Suppressor macrophage treated with lipopolysaccharide for 4 hours (primary cell): ENCODE measurements at regions not wholly inside any gene's neighbourhood (a gene's known extent, or its start where the extent isn't known, plus 50 kb on each side); places are given as distances from the start of the nearest gene placed in this dataset.
"Not testable (repeated sequence)": the region's sequence is repeated elsewhere in the genome, so short reads cannot be mapped to it uniquely, and the experiment has no call there.

ENCODE experiments used
- DNase-seq: peaks from one replicate; pipeline ENCODE4 v3.0.0-alpha.2; 2020

- no peak for DNase-seq
These were observed 149.2 kb downstream of the NPIPB5 start for GRCh38 chr16:22659933-22660332.

- DNase-seq, result no peak
These were observed 149.9 kb downstream of the NPIPB5 start for GRCh38 chr16:22660441-22661160.

DNA sequence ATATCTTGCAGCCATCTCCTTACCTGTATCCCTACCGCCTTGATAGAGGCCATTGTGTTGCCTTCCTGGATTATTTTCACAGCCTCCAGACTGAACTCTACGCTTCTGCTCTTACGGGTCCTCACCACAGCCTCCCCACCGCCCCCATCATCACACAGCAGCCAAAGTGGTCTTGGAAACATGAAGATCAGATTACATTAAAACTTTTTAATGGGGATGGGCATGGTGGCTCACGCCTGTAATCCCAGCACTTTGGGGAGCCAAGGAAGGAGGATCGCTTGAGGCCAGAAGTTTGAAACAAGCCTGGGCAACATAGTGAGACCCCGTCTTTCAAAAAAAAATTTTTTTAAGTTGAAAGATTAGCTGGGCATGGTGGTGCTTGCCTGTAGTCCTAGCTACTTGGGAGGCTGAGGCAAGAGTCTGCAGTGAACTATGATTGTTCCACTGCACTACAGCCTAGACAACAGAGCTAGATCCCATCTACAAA, 150.5 kb downstream of the NPIPB5 start:
- DNase-seq, result no peak

GRCh38 chr16:22662958-22663357, 151.0 kb upstream of the HS3ST2 start:
- DNase-seq, result not testable (repeated sequence)

- DNase-seq, result no peak
These were observed 150.4 kb upstream of the HS3ST2 start for GRCh38 chr16:22663389-22664064.

GRCh38 chr16:22664132-22664531, 149.8 kb upstream of the HS3ST2 start:
- DNase-seq, result no peak

DNA sequence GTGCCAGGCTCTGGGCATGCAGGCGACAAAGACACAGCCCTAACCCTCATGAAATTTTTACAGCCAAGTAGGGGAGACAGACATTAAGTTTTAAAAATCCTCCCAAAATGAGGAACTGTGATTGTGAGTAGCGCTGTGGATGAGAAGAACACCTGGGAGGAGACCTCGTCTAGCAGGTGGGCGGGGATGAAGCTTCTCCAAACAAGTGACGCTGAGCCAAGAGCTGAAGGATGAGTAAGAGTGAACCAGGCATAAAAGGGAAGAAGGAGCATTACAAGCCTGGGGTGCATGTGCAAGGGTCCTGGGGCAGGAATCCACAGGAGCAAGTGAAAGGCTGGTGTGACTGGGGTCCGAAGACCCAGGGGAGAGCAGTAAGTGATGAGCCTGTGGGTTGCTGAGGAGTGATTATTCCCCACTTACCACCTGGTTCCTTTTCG, 149.4 kb upstream of the HS3ST2 start:
- DNase-seq, result no peak

GRCh38 chr16:22665048-22665797, 148.7 kb upstream of the HS3ST2 start:
- no peak for DNase-seq

- DNase-seq, result no peak
These were observed 148.2 kb upstream of the HS3ST2 start for GRCh38 chr16:22665803-22666202.

- no peak for DNase-seq
These were observed 145.6 kb upstream of the HS3ST2 start for GRCh38 chr16:22668318-22668717.

DNA sequence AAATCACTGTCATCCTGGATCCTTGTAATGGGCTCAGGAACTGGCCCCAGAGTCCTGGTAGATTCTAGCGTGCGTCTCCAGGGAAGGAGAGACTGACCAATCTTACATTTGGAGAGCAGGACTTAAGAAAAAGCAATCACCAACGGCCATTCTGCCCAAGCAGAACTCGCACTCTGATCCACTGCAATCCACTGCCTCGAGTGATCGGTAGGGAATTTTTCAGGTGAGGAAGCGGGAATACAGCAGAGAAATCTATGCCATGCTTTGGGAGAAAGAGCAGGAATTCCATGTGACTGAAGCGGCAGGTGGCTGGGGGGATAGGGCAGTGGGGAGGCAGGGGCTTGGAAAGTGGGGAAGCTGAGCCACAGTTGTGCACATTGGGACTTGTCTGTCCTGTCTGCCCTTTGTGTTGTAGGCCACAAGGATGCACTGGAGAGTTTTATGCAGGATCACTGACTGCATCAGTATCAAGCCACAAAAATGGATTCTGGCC, 143.9 kb upstream of the HS3ST2 start:
- no peak for DNase-seq

- no peak for DNase-seq
These were observed 143.4 kb upstream of the HS3ST2 start for GRCh38 chr16:22670551-22671041.

DNA sequence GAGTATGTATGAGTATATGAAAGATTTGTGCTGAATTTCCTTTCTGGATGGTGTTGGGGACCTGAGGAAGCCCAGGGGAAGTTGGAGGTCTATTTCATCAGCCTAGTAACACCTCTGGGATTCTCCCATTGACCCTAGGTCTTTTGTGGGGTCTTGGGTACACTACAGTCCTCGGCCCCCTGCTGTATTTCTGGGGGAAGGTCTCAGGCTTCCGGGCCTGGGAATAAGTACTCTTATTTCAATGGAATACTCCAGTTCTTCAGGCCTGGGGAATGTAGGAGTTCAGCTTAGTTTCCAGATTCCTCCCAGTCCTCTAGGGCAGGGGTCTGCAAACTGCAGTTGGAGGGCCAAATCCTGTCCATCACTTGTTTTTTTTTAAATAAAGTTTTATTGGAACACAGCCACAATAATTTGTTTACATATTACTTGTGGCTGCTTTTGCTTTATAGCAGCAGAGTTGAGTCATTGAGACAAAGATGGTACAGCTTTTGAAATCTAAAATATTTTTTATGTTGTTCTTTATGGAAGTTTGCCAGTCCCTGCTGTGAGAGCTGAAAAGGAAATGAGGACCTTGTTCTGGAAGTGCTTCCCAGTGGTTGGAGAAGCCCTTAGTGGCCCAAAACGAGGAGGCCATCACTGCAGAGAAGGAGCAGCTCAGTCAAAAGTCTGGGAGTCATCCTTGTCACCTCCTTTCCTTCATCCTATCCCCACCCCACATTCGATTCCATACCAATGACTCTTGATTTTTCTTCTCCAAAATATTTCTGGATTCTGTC, 142.5 kb upstream of the HS3ST2 start:
- no peak for DNase-seq

DNA sequence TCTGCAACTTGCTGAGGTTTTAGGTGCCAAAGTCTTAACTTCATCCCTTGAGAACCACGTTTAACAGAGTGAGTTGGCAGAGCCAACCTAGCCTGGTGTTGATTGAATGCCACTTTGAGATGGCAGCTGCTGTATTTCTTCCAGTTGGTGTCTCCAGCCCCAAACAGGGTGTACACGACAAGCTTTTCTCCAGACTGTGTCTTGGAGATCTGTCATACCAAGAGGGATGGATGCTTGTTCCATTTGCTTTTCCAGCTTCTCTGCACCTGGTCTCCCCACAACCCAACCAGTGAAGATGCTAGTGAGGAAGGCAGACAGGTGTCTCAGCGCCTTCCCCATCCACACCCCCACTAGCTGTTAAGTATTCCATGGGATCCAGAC, 141.1 kb upstream of the HS3ST2 start:
- DNase-seq, result no peak

DNA sequence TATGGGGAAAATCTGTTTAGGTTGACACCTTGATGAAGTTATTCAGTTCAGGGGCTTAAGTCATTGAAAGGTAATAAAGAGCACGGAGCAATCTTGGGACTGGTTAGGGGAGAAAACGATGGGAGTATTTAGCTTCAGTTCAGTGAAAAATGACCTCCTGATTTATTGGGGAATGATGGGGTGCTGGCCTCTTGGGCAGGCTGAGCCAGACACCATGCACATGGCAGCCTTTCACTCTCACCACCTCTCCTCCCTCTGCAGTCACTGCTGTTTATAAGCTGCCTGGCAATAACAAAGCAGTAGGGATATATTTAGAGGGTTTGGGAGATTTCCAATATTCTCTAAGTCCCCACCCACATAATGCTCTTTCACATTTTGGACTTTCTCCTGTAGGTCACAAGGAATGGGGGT, 140.5 kb upstream of the HS3ST2 start:
- DNase-seq, result no peak

GRCh38 chr16:22674832-22675191, 139.2 kb upstream of the HS3ST2 start:
- DNase-seq, result no peak

DNA sequence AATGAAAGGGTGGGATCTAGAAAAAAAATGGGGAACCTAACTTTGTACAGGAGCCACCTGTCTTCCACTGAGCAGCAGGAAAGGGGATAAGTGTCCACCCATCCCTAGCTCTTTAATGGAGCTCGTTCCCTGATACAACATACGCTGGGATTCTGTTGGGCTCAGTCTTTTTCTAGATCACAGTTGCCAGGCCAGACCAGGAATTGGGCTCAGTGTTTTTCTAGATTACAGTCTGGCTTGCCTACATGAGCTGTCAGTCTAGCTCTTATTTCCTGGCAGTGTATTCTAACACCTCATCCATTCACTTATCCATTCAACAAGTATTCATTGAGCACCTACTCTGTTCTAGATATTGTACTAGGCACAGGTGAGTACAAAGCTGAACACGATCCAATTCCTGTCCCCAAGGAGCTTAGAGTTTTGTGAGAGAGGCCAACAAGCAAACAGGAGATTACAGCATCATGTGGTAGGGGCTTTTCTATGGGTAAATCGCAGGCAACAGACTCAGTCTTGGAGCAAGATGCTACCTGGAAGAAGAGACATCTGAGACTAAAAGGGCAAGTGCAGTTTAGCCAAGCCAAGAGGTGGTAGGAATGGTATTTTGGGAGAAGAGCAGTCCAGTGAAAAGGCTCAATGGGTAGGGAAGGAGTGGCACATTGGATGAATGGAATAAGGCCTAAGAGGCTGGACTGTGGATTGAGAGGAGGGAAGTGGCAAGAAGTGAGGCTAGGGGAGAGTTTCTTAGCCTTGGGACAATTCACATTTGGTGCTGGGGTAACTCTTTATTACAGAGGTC, 138.0 kb upstream of the HS3ST2 start:
- no peak for DNase-seq

- no peak for DNase-seq
These were observed 136.7 kb upstream of the HS3ST2 start for GRCh38 chr16:22677024-22677830.

GRCh38 chr16:22678311-22678710, 135.7 kb upstream of the HS3ST2 start:
- no peak for DNase-seq

DNA sequence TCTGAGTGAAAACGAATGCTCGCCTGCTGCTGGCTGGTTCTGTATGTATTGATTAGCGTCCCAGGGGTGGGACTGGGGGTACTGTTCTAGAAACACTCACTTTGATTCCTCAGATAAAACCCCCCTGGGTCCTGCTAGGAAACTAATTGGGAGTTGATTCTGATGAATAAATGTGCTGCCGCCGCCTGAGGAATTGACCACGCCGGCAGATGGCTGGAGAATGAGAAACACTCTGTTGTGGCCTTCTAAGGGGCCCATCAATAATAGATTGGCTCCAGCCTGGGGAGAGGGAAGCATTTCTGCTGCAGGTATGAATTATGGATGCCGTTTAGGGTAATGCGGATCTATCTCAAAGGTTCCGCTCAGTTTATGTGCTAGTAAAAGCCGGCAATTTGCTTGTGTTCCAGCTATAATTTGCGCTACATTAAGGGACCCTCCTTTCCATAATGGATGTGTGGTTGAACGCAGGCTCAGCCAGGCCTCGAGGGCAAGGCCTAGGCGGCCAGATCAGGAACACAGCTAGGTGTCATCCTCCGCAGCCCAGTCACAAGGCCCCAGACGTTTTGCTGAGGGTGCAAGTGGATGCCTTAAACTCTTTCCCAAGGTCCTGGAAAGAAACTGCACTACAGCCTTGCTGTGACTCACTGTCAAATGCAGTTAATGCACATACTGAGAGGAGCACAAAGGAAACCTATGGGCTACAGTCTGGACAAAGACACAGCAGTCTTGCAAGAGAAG, 132.2 kb upstream of the HS3ST2 start:
- DNase-seq, result peak; percentile 11
